DMS53 treated with DMSO at 0.1 percent for 48 hours (cell line): ENCODE measurements at regions not wholly inside any gene's neighbourhood (a gene's known extent, or its start where the extent isn't known, plus 50 kb on each side); places are given as distances from the start of the nearest gene placed in this dataset.
"Not testable (repeated sequence)": the region's sequence is repeated elsewhere in the genome, so short reads cannot be mapped to it uniquely, and the experiment has no call there.

ENCODE experiments used
- DNase-seq: peaks from one replicate; lab custom pipeline; 2025; ENCODE audit not compliant: unreplicated experiment; lab: John Stamatoyannopoulos, UW

DNA sequence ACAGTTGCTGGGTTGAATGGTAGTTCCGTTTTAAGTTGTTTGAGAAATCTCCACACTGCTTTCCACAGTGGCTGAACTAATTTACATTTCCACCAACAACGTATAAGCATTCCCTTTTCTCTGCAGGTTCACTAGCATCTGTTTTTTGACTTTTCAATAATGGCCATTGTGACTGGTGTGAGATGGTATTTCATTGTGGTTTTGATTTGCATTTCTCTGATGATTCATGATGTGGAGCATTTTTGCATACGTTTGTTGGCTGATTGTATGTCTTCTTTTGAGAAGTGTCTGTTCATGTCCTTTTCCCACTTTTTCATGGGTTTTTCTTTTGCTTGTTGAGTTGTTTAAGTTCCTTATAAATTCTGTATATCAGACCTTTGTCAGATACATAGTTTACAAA is 150.2 kb upstream of the MAP3K1 start:
- DNase-seq, result not testable (repeated sequence)

DNA sequence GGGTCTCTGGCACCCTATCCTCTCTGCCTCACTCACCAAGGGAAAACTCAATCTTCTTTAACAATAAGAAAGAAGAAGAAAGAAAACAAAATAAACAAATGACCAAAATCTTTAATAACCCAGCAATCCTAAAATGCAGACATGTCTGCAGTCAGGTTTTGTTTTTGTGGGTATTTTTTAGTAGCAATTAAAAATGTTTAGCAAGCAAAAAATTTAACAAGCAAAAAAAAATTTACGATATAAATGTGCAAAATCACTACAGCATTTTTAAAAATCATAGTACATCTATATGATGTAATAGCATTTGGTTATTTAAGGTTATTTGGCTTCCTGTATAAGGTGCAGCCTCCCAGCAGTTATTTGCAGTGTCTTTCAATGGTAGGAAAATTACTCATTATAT is 151.3 kb upstream of the MAP3K1 start:
- DNase-seq, result no peak

DNA sequence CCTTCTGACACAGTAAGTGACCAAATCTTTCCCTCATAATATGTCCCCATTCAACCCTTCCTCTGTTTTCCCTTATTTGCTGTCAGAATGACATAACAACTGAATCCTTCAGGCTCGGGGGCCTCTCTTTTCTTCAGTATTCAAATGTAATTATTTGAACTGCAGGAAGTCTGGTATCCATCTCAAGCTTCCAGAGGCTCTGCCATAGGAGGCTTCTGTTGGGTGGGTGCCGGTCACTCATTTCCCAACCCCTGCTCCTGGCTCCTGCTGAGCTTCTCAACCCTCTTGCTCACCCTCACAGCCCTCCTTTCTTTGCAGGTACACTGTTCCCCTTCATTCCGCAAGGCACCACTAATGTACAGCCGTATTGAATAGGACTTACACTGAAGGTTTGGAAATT is 151.8 kb upstream of the MAP3K1 start:
- DNase-seq, result no peak

DNA sequence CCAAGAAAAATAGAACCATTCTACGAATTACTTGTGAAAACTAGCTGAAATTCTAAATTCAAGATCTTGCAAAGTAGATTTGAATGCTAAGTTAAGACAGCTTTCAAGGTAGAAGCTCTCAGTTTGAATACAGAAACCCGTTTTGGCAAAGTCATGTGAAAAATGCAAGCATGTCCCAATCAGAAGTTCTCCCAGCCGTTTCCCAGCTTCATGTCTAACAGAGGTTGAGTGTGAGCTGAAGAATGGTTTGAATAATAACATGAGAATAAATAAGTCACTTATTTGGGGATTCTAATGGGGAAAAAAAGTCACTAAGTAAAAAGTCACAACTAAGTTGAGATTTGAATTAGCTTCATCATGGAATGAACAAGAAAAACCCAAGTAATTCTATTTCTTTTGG is 152.5 kb upstream of the MAP3K1 start:
- no peak for DNase-seq

DNA sequence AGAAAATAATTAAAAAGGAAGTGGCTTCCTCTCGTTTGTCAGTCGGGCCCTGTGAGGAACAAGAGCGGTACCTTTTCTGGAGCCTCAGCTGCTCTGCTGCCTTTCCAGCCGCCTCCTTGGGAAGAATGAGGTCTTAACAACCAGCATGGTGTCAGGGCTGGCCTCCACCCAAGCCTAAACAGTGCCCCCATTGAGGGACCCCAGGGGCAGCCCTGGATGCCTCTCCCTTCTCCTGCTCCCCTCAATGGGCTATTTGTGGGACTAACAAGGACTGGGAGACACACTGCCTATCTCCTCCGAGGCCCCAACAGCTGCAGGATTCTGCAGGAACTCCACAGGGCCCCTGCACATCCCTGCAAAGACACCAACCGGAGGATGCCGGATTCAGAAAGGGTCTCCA is 155.4 kb upstream of the MAP3K1 start:
- DNase-seq, result no peak

DNA sequence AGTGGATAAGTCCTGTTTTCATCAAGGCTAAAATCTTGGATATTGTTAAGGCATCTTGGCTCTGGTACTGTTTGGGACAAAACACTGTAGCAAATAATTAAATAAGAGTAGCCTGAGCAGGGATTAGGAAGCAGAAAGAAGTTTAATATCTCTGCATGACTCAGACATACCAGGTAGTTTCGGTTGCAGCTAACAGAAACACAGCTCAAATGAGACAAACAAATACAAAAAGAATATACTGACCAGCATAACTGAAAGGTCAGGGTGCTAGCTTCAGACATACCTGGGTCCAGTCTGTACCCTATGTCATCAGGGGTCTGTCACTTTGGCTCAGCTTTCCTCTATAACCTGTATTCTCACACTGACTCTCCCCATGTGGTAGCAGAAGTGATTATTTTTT is 156.4 kb upstream of the MAP3K1 start:
- no peak for DNase-seq

DNA sequence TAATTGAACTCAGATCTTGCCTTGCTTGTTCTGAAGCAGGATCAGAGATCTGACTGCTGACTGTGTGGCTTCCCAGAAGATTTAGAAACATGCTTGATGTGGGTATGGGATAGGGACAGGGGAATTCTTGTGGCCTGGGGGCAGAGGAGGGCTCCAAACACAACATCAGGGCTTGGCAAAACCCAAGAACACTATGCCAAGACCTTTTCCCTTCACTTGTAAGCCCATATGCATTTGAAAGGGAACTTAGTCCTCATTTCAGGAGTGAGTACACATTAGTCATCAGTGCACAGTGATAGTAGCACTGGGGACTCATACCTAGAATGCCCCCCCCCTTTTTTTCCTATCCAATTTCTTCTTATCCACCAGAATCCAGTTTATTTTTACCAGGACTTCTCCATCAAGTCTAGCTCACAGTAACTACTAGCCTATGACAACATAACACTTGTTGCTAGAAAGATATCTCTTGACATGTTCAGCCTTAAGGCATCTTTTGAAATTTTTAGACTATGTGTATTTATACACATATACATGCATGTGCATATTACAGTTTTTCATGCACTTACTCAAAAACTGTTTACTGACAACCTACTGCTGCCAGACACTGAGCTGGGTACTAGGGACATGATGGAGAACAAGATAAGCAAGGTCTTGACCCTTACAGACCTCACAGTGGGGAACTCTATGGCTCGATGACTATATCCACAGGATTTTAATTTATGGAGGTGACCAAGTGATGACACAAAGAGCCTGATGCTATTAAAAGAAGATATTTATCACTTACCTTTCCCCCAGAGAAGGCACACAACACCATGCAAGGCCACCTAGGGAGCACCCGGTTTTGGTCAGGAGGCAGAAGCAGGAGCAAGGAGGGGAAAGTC is 158.3 kb upstream of the MAP3K1 start:
- no peak for DNase-seq

DNA sequence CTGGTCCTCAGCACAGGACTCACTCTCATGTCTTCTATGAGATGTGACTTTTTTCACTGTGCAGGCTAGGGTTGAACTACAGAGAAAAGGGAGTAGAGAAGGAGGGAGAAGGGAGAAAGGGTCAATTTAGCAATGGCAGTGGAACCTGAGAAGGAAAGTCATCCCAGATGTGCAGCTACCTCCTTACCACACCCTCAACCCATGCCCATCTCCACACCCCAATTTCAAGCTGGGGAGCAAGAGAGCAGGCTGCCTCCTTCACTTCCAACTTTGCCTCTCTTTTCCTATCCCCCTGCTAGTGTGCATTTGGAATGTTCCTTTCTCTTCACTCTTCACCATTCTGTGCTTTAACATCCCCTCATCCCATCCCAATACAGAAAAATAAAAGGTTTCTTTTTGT is 163.5 kb upstream of the MAP3K1 start:
- DNase-seq, result no peak

DNA sequence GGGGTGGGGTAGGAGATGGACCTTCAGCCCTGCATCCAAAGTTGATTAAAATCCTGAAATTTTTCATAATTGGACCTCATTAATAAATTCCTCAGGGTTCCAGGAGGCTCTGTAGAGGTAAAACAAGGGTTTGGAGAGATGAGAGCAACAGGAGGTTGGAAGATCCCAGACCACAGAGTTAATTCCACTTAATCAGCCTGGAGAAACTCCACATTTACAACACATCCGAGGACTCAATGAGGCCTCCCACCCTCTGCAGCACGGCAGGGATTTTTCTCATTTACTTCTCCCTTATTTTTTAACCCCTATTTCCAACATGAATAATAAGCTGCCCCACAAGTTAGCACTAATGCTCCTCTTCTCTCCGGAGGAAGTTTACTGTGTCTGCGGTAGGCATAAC is 165.0 kb upstream of the MAP3K1 start:
- DNase-seq, result no peak

DNA sequence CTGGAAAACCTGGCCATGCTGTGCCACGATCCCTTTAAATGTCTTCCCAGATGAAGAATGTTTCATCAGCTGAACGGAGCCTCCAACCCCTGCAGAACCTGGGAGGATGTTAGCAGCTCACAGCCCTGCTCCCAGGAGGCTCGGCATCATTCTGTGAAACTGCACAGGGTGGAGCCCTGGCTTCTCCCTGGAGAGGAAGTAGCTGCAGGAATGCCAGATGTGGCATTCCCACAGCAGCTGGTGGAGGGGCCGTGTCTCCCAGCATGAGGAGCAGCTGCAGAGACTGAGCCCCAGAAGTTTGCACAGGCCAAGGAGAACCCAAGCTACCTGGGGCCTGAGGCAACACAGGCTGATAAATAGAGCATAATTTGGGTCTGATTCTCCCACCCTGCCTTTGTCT is 165.8 kb upstream of the MAP3K1 start:
- no peak for DNase-seq

DNA sequence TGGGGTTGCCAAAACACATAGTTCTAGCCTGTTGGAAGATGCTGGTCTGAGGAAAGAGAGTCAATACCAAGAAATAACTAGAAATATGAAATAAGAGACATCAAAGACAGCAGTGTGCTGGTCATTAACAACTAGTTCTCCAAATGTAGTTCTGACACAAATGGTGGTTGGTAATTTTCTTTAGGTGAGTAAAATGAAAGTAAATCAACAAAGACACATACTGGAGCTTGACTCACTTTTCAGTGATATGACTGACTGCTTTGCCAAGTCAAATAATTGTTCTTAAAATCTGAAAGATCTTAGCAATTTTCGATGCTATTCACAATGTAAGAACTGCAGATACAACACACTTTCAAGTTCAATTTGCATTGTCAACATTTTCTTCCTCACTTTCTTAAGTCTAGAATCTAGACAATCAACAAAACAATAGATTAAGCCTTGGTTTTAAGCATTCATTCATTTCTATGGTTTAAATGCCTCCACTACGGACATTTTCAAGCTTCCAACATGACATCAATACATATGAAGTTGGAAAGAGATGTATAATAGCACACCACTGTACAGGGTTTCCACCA is 166.8 kb upstream of the MAP3K1 start:
- no peak for DNase-seq

DNA sequence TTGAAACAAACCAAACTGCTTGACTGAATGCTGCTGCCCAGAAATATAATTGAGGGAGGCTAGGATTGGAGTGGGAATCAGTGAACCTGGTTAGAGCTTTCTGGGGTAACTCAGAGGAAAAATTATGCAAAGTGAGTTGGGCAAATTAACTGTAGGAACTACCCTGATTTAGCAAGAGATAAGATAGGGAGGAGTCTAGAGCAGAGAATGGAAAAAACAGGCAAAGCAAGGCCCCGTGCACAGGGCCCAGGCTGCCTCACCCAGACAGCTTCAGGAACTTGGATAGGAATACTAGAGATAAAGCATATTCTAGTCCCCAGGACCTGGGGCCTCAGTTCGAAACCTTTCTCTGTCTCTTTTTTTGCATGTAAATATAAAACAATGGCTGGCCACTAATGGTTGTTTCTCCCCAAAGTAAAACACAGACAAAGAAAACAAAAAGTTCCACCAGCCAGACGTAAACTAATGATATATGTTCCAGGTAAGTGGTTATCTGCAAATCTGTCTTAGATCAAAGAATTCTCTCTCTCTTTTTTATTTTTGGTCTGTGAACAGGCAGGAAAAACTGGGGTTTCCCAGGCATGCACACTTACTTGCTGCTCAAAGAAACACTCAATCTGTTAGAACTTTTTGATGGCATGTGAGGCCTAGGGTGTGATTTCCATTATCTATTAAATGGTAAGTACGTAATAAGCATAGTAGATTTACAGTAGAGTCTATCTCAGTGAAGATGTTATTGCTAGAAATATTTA is 168.1 kb upstream of the MAP3K1 start:
- no peak for DNase-seq

DNA sequence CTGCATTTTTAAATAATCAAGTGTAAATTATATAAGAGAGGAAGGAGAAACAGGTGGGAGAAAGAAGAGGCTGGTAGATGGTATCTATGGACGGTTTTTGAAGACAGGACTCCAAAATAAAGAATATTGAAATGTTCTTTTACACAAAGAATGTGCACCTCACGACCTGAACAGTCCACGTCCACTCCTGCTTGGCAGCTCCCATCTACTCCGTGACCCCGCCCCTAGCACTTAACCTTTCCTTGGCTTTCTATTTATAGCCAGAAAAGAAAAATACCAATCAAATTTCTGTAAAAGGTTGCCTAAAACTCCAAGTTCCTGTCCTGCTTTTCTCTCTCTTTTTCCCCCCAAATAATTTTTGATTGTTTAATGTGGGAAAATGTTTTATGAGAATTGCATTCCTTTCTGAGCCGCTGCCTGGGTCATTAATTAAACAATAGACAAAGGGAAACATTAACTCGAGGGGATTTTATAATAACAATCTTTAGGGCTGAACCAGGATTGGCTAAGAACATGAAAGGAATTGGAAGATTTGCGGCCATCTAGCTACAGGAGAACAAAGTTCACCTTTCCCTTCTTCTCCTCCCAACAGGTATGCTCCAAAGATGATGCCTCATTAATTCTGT is 173.6 kb upstream of the MAP3K1 start:
- no peak for DNase-seq

DNA sequence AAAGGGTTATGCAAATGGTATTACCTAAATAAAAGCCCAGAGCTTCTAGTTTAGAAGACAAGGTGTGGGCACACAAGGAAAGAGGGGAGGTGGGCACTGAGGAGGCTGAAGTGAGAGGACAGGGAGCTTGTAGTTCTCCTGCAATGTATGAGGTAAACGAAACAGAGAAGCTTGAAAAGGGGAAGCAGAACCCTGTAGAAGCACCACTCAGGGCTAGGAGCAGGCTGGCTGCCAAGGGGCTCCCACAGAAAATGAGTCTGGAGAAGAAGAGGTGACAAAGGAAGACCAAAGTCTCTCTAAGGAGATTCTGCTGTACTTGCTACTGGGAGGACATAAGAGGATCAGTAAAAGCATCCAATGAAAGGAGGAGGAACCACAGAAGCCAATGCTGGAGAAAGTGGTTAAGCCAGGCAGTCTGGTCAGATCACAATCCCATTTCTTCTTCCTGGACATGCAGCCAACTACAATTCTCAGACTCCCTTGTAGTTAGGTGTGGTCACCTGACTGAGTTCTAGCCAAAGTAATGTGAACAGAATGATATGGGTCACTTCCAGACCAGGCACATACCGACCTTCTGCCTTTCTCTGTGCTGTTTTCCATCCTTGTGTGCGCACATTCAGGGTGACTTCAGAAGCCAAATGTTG is 174.5 kb upstream of the MAP3K1 start:
- DNase-seq, result no peak

DNA sequence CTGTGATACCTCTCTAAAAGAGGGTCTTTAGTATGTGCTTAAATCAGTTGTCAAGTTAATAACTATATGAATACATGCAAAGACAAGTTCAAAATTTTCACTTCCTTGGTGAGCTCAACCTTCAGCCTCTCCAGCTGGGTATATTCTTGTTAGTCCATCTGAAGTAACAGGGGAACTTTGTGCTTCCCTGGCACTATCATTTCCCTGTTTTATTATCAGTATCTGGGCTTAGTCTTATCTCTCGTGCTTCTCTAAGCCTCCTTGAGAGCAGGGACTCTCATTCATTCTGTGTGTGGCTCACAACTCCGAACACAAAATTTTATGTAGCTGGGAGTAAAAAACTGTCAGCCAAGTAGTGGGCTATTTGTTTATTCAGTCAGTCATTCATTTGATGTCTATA is 175.9 kb upstream of the MAP3K1 start:
- DNase-seq, result no peak

DNA sequence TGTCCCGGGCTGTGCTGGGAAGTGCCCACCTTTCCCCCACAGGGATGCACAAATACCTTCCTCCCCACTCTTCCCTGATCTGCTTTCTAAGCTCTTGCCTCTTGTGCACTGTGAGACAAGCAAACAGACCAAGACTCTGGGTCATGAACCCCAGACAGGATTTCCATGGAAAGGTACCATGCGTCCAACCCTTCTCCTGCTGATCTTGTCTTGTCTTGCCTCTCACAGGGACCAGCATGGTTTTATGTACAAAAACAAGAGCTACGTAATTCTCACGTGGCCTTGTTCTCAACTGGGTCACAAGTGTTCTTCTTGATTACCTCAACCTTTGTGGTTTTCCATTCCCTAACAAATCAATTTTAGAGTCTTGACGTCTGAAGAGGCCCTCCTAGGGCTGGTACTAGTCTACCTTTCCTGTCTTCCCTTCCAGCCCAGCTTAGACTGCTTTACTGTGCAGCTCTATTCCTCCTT is 176.5 kb upstream of the MAP3K1 start:
- DNase-seq, result no peak

DNA sequence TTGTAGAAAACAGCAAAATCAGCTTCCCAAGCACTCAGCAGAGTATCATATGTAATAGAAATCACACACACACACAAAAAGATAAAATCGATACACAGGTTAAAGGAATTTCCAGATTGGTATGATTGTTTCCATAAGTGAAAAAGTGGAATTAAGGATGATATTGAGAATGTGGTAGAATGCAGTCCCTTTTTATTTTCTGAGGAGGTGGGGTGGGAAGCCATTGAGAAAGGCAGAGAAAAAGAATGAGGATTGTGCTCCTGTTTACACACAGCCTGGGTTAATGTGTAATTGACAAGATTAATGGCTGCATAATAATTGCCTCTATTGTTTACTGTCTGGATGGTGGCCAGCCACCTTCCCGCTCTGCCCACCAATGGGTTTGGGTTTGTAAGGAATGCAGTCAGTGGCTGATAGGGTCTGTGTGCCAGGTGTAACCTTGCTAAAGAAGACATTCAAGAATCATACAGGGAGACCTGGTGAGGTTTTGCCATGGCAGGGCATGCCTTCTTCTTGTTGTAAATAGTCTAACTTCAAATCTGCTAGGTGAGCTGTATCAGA is 177.2 kb upstream of the MAP3K1 start:
- peak; percentile 47 for DNase-seq

DNA sequence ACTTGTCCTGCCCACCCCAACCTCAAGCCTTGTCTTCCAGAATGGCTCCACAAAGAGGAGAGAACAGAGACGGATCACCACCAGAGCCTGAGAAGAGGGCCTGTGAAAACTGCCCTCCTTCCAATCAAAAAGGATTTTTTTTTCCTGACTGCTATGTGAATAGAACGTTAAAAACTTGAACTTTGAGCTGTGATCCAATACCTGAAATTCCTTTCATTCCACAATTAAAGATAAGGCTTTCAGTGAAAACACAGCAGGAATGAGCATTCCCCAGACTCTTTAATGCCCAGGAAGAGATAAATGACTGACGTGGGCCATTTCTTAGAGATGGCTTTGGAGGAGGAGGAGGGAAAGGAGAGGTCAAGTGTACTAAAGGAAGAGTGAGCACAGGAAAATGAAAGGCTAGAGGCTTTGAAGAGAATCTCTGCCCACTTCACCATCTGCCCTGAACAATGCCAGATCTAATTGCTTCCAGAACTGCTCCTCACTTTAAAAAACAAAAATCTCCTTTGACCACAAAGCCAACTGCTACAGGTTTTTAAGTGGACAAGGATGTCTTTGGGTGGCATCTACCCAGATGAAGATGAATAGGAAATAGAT is 177.9 kb upstream of the MAP3K1 start:
- DNase-seq, result peak; percentile 17

DNA sequence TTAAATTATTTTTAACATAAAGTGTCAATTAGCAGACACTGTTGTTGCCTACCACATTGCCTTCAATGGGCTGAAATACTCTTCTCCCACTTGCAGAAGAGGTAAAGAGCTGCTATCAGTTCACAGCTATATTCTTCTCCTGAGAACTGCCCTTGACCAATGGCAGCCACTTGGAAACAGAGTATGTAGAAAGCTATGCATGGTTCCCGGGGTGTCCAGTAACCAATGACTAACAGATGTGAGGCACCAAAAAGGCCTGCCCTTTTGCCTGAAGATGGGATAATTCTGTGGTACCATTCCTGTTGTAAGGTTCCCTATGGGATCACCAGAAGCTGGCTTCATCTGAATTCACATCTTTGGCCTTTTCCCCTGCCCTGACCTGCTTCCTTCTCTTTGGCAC is 181.4 kb upstream of the MAP3K1 start:
- no peak for DNase-seq

DNA sequence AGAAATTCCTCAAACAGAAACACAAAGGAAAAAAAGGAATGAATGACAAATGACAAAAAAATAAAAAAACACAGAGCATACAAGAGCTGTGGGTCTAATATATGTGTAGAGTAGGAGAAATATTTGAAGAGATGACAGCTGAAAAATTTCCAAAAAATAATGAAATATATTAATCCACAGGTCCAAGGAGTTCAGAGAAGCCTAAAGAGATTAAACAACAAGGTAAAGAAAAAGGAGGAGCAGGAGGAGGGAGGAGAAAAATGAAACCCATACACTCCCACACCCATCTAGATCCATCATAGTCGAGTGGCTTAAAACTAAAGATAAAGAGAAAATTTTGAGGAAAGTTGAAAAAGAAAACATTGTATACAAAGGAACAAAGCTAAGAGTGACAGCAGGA is 182.4 kb upstream of the MAP3K1 start:
- no peak for DNase-seq
